K562 (cell line): ENCODE measurements at regions not wholly inside any gene's neighbourhood (a gene's known extent, or its start where the extent isn't known, plus 50 kb on each side); places are given as distances from the start of the nearest gene placed in this dataset.

ENCODE experiments used
- ARID4B ChIP-seq: sonication (generic); formaldehyde crosslinking; IDR thresholded peaks from 2 replicates; pipeline ENCODE4 v1.8.0; 2022; ENCODE audit warnings: mild to moderate bottlenecking, missing genetic modification reagents
- CTCF ChIP-seq, 3 experiments: IDR thresholded peaks in 2 of 3; conservative IDR thresholded peaks in 1 of 3; 2 replicates each; pipeline ENCODE4 v1.5.1; 2011 to 2012; ENCODE audit warnings: low read length in 3 of 3, mild to moderate bottlenecking in 3 of 3, control low read depth in 2 of 3, improper control_type of control experiment in 1 of 3, inconsistent platforms in 1 of 3, low read depth in 1 of 3, mixed read lengths in 1 of 3, moderate library complexity in 1 of 3; ENCODE audit not compliant: insufficient read depth in 2 of 3
- DMBX1 ChIP-seq: fragments of 250-450 bp; sonication (Bioruptor Pico); IDR thresholded peaks from 2 replicates; pipeline ENCODE4 v1.8.0; 2022; ENCODE audit warnings: inconsistent platforms, mild to moderate bottlenecking, moderate library complexity, borderline replicate concordance
- POLR2A ChIP-seq: fragments of 450-650 bp; conservative IDR thresholded peaks from 2 replicates; pipeline ENCODE4 v1.6.1; 2016
- TAF1 ChIP-seq: IDR thresholded peaks from 2 replicates; pipeline ENCODE4 v1.6.1; 2011; ENCODE audit warnings: mild to moderate bottlenecking, low read length, moderate library complexity; ENCODE audit not compliant: insufficient read depth, control insufficient read depth, severe bottlenecking; ENCODE audit errors: extremely low read depth
- ZBTB40 ChIP-seq, 2 experiments: fragments of 450-650 bp in 1 of 2; sonication (generic) in 1 of 2; formaldehyde crosslinking in 1 of 2; IDR thresholded peaks; 2 replicates each; pipeline versions ENCODE4 v1.7.1 to v1.9.0; 2016 to 2022; ENCODE audit warnings: inconsistent platforms in 1 of 2, mild to moderate bottlenecking in 1 of 2, missing genetic modification reagents in 1 of 2

GRCh38 chr19:28595722-28596480 lies 617.0 kb downstream of the UQCRFS1 start:
- TF ChIP-seq CTCF (IDR thresholded peaks at IDR 0.05 in 2 of 3, conservative IDR thresholded peaks at IDR 0.05 in 1 of 3; ENCODE audit: insufficient read depth in 2 of 3, low read depth in 1 of 3, low read length in 3 of 3) = no peak
- no peak for TF ChIP-seq TAF1
- TF ChIP-seq ZBTB40 (IDR thresholded peaks at IDR 0.05) = no peak
- no peak for TF ChIP-seq ZBTB40 (CRISPR knock-in tag; IDR thresholded peaks at IDR 0.05)
- TF ChIP-seq ARID4B = no peak
- TF ChIP-seq DMBX1 (CRISPR knock-in tag) = no peak
- TF ChIP-seq POLR2A = no peak
